Body of pancreas (tissue), 4 donors: ENCODE measurements at regions not wholly inside any gene's neighbourhood (a gene's known extent, or its start where the extent isn't known, plus 50 kb on each side); places are given as distances from the start of the nearest gene placed in this dataset.

ENCODE experiments used
- CTCF ChIP-seq, 7 experiments: fragments of 450-650 bp in 4 of 7; fragments of 200-600 bp in 3 of 7; sonication (generic) in 3 of 7; IDR thresholded peaks; one replicate each; pipeline ENCODE4 v1.5.1; 2016 to 2019; ENCODE audit warnings: antibody characterized with exemption in 7 of 7
- POLR2A ChIP-seq, 3 donors: fragments of 450-650 bp; IDR thresholded peaks; one replicate each; pipeline ENCODE4 v1.6.1; 2016; ENCODE audit warnings: antibody characterized with exemption in 3 of 3, mild to moderate bottlenecking in 2 of 3

GRCh38 chr9:85156652-85157051, 487.1 kb downstream of the NTRK2 start:
- TF ChIP-seq CTCF (IDR thresholded peaks at IDR 0.05) (no peak), POLR2A (IDR thresholded peaks at IDR 0.05) (no peak)
